Spleen (tissue), 11 donors: ENCODE measurements at regions not wholly inside any gene's neighbourhood (a gene's known extent, or its start where the extent isn't known, plus 50 kb on each side); places are given as distances from the start of the nearest gene placed in this dataset.

Source experiments
- DNase-seq: peaks from one replicate; pipeline ENCODE4 v3.0.0-alpha.2; 2020
- H3K27ac ChIP-seq, 8 donors: fragments of 200-600 bp; sonication (generic) in 7 of 8; 1 replicate in 4 of 8; 2 replicates in 4 of 8; pipeline versions ENCODE4 v1.5.0 to v1.8.0; 2016 to 2021; ENCODE audit warnings: inconsistent platforms in 4 of 8, mild to moderate bottlenecking in 4 of 8, moderate library complexity in 1 of 8
- H3K27me3 ChIP-seq, 7 donors: fragments of 200-600 bp; sonication (generic) in 6 of 7; replicated peaks in 1 of 7; 1 replicate in 4 of 7; 2 replicates in 3 of 7; pipeline versions ENCODE4 v1.5.0 to v1.8.0; 2016 to 2021; ENCODE audit warnings: inconsistent platforms in 3 of 7, mild to moderate bottlenecking in 1 of 7
- H3K36me3 ChIP-seq, 6 donors: fragments of 200-600 bp; sonication (generic) in 5 of 6; 1 replicate in 4 of 6; 2 replicates in 2 of 6; pipeline versions ENCODE4 v1.5.0 to v1.8.0; 2016 to 2021; ENCODE audit warnings: inconsistent platforms in 2 of 6
- H3K4me1 ChIP-seq, 6 donors: fragments of 200-600 bp; sonication (generic) in 5 of 6; 1 replicate in 3 of 6; 2 replicates in 3 of 6; pipeline versions ENCODE4 v1.5.0 to v1.8.0; 2016 to 2021; ENCODE audit warnings: inconsistent platforms in 3 of 6
- H3K4me3 ChIP-seq, 8 donors: fragments of 200-600 bp; sonication (generic) in 7 of 8; 1 replicate in 4 of 8; 2 replicates in 4 of 8; pipeline versions ENCODE4 v1.5.0 to v1.8.0; 2016 to 2021; ENCODE audit warnings: inconsistent platforms in 4 of 8, mild to moderate bottlenecking in 4 of 8, moderate library complexity in 2 of 8
- H3K9me3 ChIP-seq, 8 donors: fragments of 200-600 bp; sonication (generic) in 7 of 8; 1 replicate in 4 of 8; 2 replicates in 4 of 8; pipeline versions ENCODE4 v1.5.0 to v1.8.0; 2016 to 2021; ENCODE audit warnings: inconsistent platforms in 4 of 8
- POLR2A ChIP-seq, 3 donors: fragments of 450-650 bp; IDR thresholded peaks; one replicate each; pipeline ENCODE4 v1.5.1; 2017; ENCODE audit warnings: antibody characterized with exemption in 3 of 3, mild to moderate bottlenecking in 1 of 3
- POLR2AphosphoS5 ChIP-seq, 3 donors: sonication (generic); formaldehyde crosslinking; IDR thresholded peaks; one replicate each; pipeline ENCODE4 v1.5.1; 2017; ENCODE audit warnings: antibody characterized with exemption in 3 of 3
- WGBS, 5 donors: extraction: QIAGEN DNeasy Blood & Tissue Kit in 3 of 5; methylation state at CpG; one replicate each; pipeline versions ENCODE4 v1.1.5 to v1.1.7; 2013 to 2018; 5-methylcytosine and 5-hydroxymethylcytosine counted together
- intact Hi-C: fragments of 100-400 bp; cut with DNase I; formaldehyde crosslinking; loops from one replicate; pipeline ENCODE4 v1.15.0; 2023; ENCODE audit warnings: low total_unique reads
- TF ChIP-seq, protein P1 (sequence below), 11 experiments: fragments of 200-600 bp in 7 of 11; fragments of 450-650 bp in 4 of 11; sonication (generic) in 4 of 11; IDR thresholded peaks in 8 of 11; conservative IDR thresholded peaks in 3 of 11; 1 replicate in 7 of 11; 2 replicates in 4 of 11; pipeline versions ENCODE4 v1.4.0 to v1.8.0; 2016 to 2021; ENCODE audit warnings: antibody characterized with exemption in 11 of 11, inconsistent platforms in 4 of 11, mild to moderate bottlenecking in 1 of 11
- donor health status: healthy with polysubstance abuse.
- donor health status: DM: no; HTN: no; CAD: no; lungs with moderate emphysema.
- donor health status: DM: no; HTN: no; CAD: no.
- donor health status: Bipolar disorder and iron deficiency.
- donor health status: healthy.
- donor health status: DM: no; HTN: no; CAD: no.
- donor health status: DM: yes; HTN: yes; CAD: no.

DNA sequence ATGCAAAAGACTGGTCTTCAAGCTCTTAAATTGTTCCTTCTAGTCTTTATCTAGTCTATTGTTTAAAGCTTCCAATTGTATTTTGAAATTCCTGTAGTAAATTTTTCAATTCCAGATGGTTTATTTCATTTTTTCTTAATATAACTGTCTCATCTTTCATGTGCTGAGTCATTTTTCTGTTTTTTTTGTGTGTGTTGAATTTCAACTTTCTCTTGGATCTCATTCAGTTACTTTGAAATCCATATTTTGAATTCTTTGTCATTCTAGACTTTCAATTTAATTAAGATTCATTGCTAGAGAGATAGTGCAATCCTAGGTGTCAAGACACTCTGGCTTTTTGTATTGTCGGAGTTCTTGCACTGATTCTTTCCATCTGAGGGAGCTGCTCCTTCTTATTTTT lies 128.0 kb upstream of the PRKG2 start:
- 84 to 88% (median 85%) methylated on average over 1 of the region's 1 CpG for WGBS, 5 donors
- TF ChIP-seq POLR2A (IDR thresholded peaks at IDR 0.05) (no peak), POLR2AphosphoS5 (IDR thresholded peaks at IDR 0.05) (no peak)
- TF ChIP-seq, protein P1, sequence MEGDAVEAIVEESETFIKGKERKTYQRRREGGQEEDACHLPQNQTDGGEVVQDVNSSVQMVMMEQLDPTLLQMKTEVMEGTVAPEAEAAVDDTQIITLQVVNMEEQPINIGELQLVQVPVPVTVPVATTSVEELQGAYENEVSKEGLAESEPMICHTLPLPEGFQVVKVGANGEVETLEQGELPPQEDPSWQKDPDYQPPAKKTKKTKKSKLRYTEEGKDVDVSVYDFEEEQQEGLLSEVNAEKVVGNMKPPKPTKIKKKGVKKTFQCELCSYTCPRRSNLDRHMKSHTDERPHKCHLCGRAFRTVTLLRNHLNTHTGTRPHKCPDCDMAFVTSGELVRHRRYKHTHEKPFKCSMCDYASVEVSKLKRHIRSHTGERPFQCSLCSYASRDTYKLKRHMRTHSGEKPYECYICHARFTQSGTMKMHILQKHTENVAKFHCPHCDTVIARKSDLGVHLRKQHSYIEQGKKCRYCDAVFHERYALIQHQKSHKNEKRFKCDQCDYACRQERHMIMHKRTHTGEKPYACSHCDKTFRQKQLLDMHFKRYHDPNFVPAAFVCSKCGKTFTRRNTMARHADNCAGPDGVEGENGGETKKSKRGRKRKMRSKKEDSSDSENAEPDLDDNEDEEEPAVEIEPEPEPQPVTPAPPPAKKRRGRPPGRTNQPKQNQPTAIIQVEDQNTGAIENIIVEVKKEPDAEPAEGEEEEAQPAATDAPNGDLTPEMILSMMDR (IDR thresholded peaks at IDR 0.05 in 8 of 11, conservative IDR thresholded peaks at IDR 0.05 in 3 of 11) = no peak
- Histone ChIP-seq H3K27ac (no peak overlapping the region), H3K4me1 (no peaks in the 10 kb centered on the region), H3K27me3 (no peaks in the 10 kb centered on the region), H3K4me3 (no peak overlapping the region), H3K36me3 (no peaks in the 10 kb centered on the region), H3K9me3 (no peaks in the 10 kb centered on the region)
- no peak for DNase-seq
- intact Hi-C loops = no loop called here

DNA sequence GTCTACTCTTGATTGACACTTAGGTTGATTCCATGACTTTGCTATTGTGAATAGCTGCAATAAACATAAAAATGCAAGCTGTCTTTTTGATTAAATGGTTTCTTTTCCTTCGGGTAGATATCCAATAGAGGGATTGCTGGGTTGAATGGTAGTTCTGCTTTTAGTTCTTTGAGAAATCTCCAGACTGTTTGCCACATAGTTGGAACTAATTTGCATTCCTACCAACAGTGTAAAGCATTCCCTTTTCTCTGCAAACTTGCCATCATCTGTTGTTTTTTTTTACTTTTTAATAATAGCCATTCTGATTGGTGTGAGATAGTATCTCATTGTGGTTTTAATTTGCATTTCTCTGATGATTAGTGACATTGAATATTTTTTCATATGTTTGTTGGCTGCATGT lies 122.2 kb upstream of the PRKG2 start:
- no peaks in the 10 kb centered on the region for H3K27me3 ChIP-seq
- no peak for TF ChIP-seq POLR2AphosphoS5 (IDR thresholded peaks at IDR 0.05)
- TF ChIP-seq, protein P1 (IDR thresholded peaks at IDR 0.05 in 8 of 11, conservative IDR thresholded peaks at IDR 0.05 in 3 of 11) = no peak
- TF ChIP-seq POLR2A (IDR thresholded peaks at IDR 0.05) = no peak
- H3K27ac ChIP-seq = no peak overlapping the region
- 21 to 38% (median 28%) methylated on average over 1 of the region's 1 CpG for WGBS, 5 donors
- no peaks in the 10 kb centered on the region for H3K9me3 ChIP-seq
- H3K36me3 ChIP-seq = no peaks in the 10 kb centered on the region
- intact Hi-C loops = no loop called here
- no peaks in the 10 kb centered on the region for H3K4me1 ChIP-seq
- H3K4me3 ChIP-seq = no peak overlapping the region
- no peak for DNase-seq

DNA sequence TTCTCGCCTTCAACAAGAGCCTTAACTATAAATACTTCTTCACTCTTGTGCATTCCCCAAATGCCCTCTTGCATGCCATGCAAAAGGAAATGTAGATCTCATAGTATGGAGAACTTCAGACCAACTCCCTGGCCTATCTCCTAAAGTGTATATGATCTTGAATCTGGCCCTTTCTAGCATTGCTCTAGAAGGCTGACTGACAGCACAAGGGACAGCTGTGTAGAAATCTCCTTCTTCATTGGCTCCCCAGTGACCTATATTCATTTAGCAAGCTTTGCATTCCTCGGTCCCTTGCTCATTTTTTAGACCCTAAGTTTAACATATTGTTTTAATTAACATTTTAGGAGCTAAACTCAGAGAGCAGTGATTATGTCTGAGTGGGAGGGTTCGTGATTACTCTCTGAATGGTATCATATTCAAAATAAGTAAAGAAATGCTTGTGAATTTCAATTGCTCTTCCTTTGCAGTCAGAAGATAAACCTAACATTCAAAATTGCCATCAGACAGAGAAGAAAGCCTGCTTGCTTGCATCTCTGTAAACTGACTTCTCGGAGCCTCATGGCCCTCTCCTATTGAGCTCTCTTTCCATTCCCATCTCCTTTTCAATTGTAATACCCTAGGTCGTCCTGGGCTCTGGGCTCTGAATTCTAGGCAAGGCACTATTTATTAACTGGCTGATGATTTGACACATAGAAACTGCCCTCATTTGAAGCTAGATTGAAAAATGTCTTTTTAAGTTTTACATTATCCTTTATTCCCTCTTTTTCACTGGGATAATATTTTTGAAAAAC lies 120.3 kb upstream of the PRKG2 start:
- Histone ChIP-seq H3K9me3 (no peaks in the 10 kb centered on the region), H3K36me3 (no peaks in the 10 kb centered on the region), H3K4me3 (no peak overlapping the region), H3K27me3 (no peaks in the 10 kb centered on the region), H3K4me1 (no peaks in the 10 kb centered on the region), H3K27ac (no peak overlapping the region)
- DNase-seq = no peak
- WGBS, 5 donors = 70 to 84% (median 72%) methylated on average over 5 of the region's 5 CpGs
- intact Hi-C loops = no loop called here
- no peak for TF ChIP-seq POLR2A (IDR thresholded peaks at IDR 0.05)
- TF ChIP-seq POLR2AphosphoS5 (IDR thresholded peaks at IDR 0.05) = no peak
- TF ChIP-seq, protein P1 (IDR thresholded peaks at IDR 0.05 in 8 of 11, conservative IDR thresholded peaks at IDR 0.05 in 3 of 11) = no peak

DNA sequence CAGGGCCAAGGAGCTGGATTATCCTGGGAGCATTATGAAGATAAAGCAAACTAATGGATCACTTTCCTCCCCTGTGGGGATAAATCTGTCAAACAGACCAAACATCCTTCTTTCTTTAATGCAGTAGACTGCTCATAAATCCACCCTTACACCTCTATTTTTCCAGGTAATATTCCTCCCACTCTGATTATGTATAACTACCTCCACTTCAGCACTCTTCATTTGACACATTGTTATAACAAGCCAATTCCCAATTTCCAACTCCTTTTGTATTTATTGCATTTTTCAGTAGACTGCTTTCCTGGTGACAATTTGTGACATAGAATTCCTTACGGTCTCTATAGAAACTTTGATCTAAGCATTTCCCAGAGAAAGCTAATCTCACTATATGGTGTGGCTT lies 115.0 kb upstream of the PRKG2 start:
- Histone ChIP-seq H3K27ac (no peak overlapping the region), H3K27me3 (no peaks in the 10 kb centered on the region), H3K4me3 (no peak overlapping the region), H3K4me1 (no peaks in the 10 kb centered on the region), H3K9me3 (peaks cover 0 to under 1% (median 0%) of the 10 kb centered on the region in 8 donors), H3K36me3 (no peaks in the 10 kb centered on the region)
- TF ChIP-seq POLR2AphosphoS5 (IDR thresholded peaks at IDR 0.05) (no peak), POLR2A (IDR thresholded peaks at IDR 0.05) (no peak)
- TF ChIP-seq, protein P1 (IDR thresholded peaks at IDR 0.05 in 8 of 11, conservative IDR thresholded peaks at IDR 0.05 in 3 of 11) = no peak
- no peak for DNase-seq
- intact Hi-C loops = no loop called here
- 3 to 90% (median 35%) methylated on average over 1 of the region's 1 CpG for WGBS, 5 donors
